Activated CD4-positive, CD25-positive, alpha-beta regulatory T cell (primary cell): ENCODE measurements at regions not wholly inside any gene's neighbourhood (a gene's known extent, or its start where the extent isn't known, plus 50 kb on each side); places are given as distances from the start of the nearest gene placed in this dataset.
"Not testable (repeated sequence)": the region's sequence is repeated elsewhere in the genome, so short reads cannot be mapped to it uniquely, and the experiment has no call there.

Experiments used
- DNase-seq, 4 experiments: peaks; one replicate each; lab custom pipeline; 2025; lab: John Stamatoyannopoulos, UW

- DNase-seq: no peak
Observed at GRCh38 chrX:125378205-125378604, 58.5 kb downstream of the TEX13C start.

GRCh38 chrX:125378770-125379169, 59.1 kb downstream of the TEX13C start:
- DNase-seq: no peak

- no peak for DNase-seq
Observed at GRCh38 chrX:125382148-125382628, 62.5 kb downstream of the TEX13C start.

- no peak for DNase-seq
Observed at GRCh38 chrX:125382889-125383288, 63.2 kb downstream of the TEX13C start.

DNA sequence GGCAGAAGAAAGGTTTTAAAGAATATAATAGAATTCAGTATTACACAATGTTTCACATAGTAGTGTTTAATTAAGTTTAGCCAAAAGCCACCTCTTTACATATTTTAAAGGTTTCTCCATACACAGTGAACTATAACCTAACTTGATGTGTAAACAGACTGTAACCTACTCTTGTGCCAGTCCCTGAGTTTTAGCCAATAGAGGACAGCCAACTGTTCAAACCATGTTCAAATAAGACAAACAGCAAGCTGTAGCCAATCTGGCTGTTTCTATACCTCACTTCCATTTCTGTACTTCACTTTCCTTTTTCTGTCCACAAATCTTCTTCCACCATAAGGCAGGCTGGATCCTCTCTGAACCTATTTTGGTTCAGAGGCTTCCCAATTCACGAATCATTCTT, 65.2 kb downstream of the TEX13C start:
- no peak for DNase-seq

DNA sequence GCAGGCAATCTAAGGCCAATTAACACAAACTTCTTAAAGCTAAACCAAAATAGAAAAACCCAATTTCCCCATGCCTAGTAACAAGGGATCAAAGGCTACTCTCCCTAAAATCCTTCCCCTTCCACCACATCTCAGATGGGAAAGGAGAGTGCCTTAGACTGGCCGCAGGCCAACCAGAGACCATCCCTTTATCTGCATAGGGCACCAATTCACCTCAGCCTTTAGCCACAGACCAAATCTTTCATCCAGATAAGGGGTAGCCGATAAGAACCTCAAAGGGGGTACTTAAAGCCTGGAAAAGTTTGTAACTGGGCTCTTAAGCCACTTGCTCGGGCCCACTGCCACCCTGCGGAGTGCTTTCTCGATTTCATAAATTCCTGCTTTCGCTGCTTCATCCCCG, 68.3 kb downstream of the TEX13C start:
- no peak for DNase-seq

DNA sequence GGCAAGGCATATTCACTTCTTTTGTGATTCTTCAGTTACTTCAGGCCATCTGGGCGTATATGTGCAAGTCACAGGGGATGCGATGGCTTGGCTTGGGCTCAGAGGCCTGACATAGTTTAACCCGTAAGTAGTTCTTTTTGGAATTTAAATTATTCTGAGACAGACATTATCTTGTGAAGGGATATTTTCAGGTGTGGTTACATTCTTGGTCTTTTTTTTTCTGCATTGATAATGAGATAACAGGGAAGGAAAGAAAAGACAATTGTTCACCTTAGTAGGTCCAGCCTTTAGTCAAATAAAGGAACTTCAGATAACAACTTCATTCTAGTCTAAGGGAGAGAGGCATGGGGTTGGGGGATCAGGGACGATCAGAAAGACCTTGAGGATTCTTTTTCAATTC, 74.8 kb downstream of the TEX13C start:
- DNase-seq: no peak

DNA sequence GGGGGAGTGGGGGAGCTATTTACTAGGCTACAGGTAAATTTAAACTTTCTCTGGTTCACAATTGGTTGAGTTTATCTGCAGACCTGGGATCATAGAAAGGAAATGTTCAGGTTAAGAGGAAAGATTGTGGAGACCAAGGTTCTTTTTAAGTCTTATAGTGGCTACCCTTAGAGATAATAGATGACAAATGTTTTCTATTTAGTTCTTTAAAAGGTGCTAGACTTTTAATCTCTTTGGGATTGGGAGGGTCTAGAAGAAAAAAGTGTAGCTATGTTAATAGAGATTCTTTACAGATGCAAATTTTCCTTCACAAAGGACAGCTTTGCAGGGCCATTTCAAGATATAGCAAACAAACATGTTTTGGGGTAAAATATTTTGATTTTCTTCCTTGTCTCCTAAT, 76.0 kb downstream of the TEX13C start:
- DNase-seq: no peak

- no peak for DNase-seq
Observed at GRCh38 chrX:125398959-125399440, 79.3 kb downstream of the TEX13C start.

GRCh38 chrX:125402807-125403206, 83.1 kb downstream of the TEX13C start:
- DNase-seq: no peak

GRCh38 chrX:125404667-125405160, 85.0 kb downstream of the TEX13C start:
- no peak for DNase-seq

DNA sequence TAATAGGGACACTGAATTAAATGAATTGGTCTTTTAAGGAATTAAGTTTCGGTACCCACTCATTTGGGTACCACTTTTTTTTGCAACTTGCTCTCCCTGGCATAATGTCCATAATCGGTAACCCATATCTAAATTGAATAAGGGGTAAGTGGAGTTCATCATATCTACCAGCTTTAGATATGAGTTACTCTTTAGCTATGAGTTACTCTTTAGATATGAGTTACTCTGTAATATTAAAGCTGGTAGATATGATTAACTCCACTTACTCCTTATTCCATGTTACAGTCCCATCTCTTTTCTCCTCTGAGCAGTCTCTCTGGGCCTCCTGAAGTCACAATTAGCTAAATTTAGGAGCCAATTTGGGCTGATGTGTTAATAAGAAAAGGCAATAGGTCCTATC, 85.7 kb downstream of the TEX13C start:
- DNase-seq: no peak

DNA sequence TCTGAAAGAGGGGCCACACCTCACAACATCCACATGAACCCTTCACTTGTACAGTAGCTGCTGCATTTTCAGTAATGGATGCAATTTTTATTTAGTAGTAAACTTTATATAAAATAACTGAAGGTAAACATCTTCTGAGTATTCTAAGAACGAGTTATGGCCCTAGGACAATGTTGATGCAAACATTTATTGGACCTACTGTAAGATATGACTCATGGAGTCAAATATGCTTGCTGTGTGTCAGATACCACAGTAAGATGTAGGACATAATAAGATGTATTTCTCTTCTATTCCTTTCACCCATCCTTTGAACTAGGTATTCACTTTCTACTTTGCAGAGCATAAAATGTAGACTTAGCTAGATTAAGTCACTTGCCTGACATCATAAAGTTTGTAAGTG, 87.6 kb downstream of the TEX13C start:
- DNase-seq: no peak

GRCh38 chrX:125420809-125421208, 101.1 kb downstream of the TEX13C start:
- no peak for DNase-seq

DNA sequence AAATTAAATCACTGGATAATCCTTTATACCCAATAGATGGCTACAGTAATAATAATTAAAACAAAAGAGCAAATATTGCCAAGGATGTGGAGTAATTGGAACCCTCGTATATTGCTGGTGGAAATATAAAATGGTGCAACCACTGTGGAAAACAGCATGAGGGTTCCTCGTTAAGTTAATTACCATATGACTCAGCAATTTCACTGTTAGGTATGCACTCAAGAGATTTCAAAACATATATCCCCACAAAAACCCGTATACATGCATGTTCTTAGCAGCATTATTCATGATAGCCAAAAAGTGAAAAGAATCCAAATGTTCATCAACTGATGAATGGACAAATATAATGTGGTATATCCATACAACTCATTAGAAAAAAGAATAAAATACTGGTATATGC, 103.3 kb downstream of the TEX13C start:
- no peak for DNase-seq

DNA sequence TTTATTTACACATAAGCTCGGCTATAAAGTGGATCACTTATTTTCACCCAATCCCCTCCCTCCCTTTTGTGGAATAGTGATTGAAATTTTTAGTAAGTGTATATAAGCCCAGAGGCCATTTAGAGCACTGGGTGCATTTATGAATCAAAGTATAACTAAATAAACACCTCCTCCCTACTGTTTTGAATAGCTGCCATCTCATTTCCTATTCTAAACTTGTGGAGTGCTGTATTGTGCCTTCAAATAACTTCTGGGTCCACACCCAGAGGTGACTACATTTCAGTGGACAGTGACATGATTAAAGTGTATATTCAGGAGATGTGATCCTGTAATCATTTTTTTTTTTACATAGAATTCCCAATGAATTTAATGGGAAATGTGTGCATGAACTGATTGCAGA, 104.9 kb downstream of the TEX13C start:
- no peak for DNase-seq

- DNase-seq: no peak
Observed at GRCh38 chrX:125436855-125437254, 117.2 kb downstream of the TEX13C start.

GRCh38 chrX:125439194-125439849, 119.7 kb downstream of the TEX13C start:
- no peak for DNase-seq

- no peak for DNase-seq
Observed at GRCh38 chrX:125444659-125445058, 125.0 kb downstream of the TEX13C start.

DNA sequence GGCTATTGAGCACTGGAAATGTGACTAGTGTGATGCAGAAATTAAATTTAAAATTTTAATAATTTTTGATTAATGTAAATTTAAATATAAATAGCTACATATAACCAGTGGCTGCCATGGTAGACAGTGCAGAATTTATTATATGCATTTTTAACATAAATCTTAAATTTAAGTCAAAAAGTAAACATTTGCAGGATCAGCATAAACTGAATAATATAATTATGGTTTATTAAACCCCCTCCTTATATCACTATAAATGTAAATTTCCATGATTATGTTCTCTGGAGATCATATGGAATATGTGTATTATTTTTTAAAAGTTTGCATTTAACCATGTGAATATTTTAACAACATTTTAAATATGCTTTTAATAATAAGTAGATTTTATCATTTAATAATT, 155.8 kb downstream of the TEX13C start:
- DNase-seq: no peak

DNA sequence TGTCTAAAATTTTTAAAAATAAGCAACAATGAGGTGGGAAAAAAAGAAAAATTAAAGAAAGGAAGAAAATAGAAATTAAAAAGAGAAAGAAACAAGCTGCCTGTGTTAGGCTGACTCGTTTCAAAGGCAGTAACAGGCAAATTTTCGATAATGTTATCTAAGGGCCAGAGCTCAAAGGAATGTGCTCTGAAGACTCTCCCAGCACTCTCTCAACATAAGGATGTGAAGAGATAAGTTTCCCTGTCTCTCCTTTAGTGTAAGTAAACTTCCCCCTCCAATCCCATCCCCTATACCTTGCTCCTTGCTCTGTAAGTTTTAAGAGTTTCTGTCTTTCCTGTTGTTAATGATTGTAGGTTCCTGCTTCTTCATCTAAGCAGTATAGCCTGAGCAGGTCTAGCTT, 172.8 kb downstream of the TEX13C start:
- DNase-seq: no peak

GRCh38 chrX:125493004-125493403, 173.3 kb downstream of the TEX13C start:
- DNase-seq: not testable (repeated sequence)

- DNase-seq: no peak
Observed at GRCh38 chrX:125497667-125498066, 178.0 kb downstream of the TEX13C start.

- DNase-seq: no peak
Observed at GRCh38 chrX:125503769-125504168, 184.1 kb downstream of the TEX13C start.
